ENCODE measurements at regions not wholly inside any gene's neighbourhood (a gene's known extent, or its start where the extent isn't known, plus 50 kb on each side); places are given as distances from the start of the nearest gene placed in this dataset.
"Not testable (repeated sequence)": the region's sequence is repeated elsewhere in the genome, so short reads cannot be mapped to it uniquely, and the experiment has no call there.

- Histone ChIP-seq H3K4me3 (no peak overlapping the region), H3K9me3 (no peaks in the 10 kb centered on the region), H3K36me3 (no peaks in the 10 kb centered on the region), H3K27ac (no peak overlapping the region), H3K4me1 (no peaks in the 10 kb centered on the region), H3K27me3 (no peaks in the 10 kb centered on the region)
- DNase-seq = no peak
- intact Hi-C loops (cut with DNase I; ENCODE audit: low total_unique reads) = no loop called here
- TF ChIP-seq CTCF (IDR thresholded peaks at IDR 0.05) = no peak
- no peak for TF ChIP-seq POLR2A (IDR thresholded peaks at IDR 0.05)
Observed at GRCh38 chr4:135900956-135901355, 1631.3 kb downstream of the PCDH18 start.

GRCh38 chr4:135864304-135864703 lies 1662.7 kb upstream of the PABPC4L start:
- DNase-seq; H3K4me1 ChIP-seq; H3K27ac ChIP-seq; H3K9me3 ChIP-seq; intact Hi-C loops (cut with DNase I; ENCODE audit: low total_unique reads); H3K4me3 ChIP-seq; H3K27me3 ChIP-seq; H3K36me3 ChIP-seq: not testable (repeated sequence)

- Histone ChIP-seq H3K9me3 (no peaks in the 10 kb centered on the region), H3K27me3 (no peaks in the 10 kb centered on the region), H3K4me1 (no peaks in the 10 kb centered on the region), H3K36me3 (no peaks in the 10 kb centered on the region), H3K27ac (no peak overlapping the region), H3K4me3 (no peak overlapping the region)
- intact Hi-C loops (cut with DNase I; ENCODE audit: low total_unique reads) = no loop called here
- no peak for DNase-seq
- TF ChIP-seq POLR2A (IDR thresholded peaks at IDR 0.05) (no peak), CTCF (IDR thresholded peaks at IDR 0.05) (no peak)
Observed at GRCh38 chr4:135840781-135841180, 1639.2 kb upstream of the PABPC4L start.

GRCh38 chr4:135839712-135840111 lies 1638.1 kb upstream of the PABPC4L start:
- H3K4me3 ChIP-seq = no peak overlapping the region
- intact Hi-C loops (cut with DNase I; ENCODE audit: low total_unique reads) = no loop called here

GRCh38 chr4:135838889-135839288 lies 1637.3 kb upstream of the PABPC4L start:
- Histone ChIP-seq H3K36me3 (no peaks in the 10 kb centered on the region), H3K27ac (no peak overlapping the region), H3K27me3 (no peaks in the 10 kb centered on the region), H3K9me3 (no peaks in the 10 kb centered on the region), H3K4me1 (no peaks in the 10 kb centered on the region), H3K4me3 (no peak overlapping the region)
- no peak for DNase-seq
- intact Hi-C loops (cut with DNase I; ENCODE audit: low total_unique reads) = no loop called here
- TF ChIP-seq POLR2A (IDR thresholded peaks at IDR 0.05) (no peak), CTCF (IDR thresholded peaks at IDR 0.05) (no peak)

More at GRCh38 chr4:135839712-135840111, 1638.1 kb upstream of the PABPC4L start:
- no peak for DNase-seq
- H3K36me3 ChIP-seq = no peaks in the 10 kb centered on the region
- H3K9me3 ChIP-seq = no peaks in the 10 kb centered on the region
- H3K27me3 ChIP-seq = no peaks in the 10 kb centered on the region
- H3K4me1 ChIP-seq = no peaks in the 10 kb centered on the region
- no peak for TF ChIP-seq CTCF (IDR thresholded peaks at IDR 0.05)
- no peak for TF ChIP-seq POLR2A (IDR thresholded peaks at IDR 0.05)
- H3K27ac ChIP-seq = no peak overlapping the region

- no peak for TF ChIP-seq CTCF (IDR thresholded peaks at IDR 0.05)
- TF ChIP-seq POLR2A (IDR thresholded peaks at IDR 0.05) = no peak
- H3K4me1 ChIP-seq = no peaks in the 10 kb centered on the region
- no peak overlapping the region for H3K27ac ChIP-seq
- no peaks in the 10 kb centered on the region for H3K27me3 ChIP-seq
- H3K36me3 ChIP-seq = no peaks in the 10 kb centered on the region
- H3K4me3 ChIP-seq = no peak overlapping the region
- no peaks in the 10 kb centered on the region for H3K9me3 ChIP-seq
- intact Hi-C loops (cut with DNase I; ENCODE audit: low total_unique reads) = no loop called here
- DNase-seq = no peak
Observed at GRCh38 chr4:135834471-135834870, 1632.9 kb upstream of the PABPC4L start.
